ENCODE measurements at regions not wholly inside any gene's neighbourhood (a gene's known extent, or its start where the extent isn't known, plus 50 kb on each side); places are given as distances from the start of the nearest gene placed in this dataset.

- CTCF ChIA-PET (ENCODE audit: low intra/inter-chr PET ratio, low total read pairs): no interaction called here
- H3K79me2 ChIP-seq (ENCODE audit: insufficient read depth, low read length): no peaks in the 10 kb centered on the region
- H3K9ac ChIP-seq (ENCODE audit: insufficient read depth, low read depth, low read length): no peak overlapping the region
- no peak overlapping the region for H3K4me2 ChIP-seq (ENCODE audit: low read depth, low read length)
- H3K27me3 ChIP-seq (ENCODE audit: control insufficient read depth in 1 of 2, insufficient read depth in 2 of 2, low read length in 2 of 2): peaks cover 6 to 57% of the 10 kb centered on the region in 2 experiments
- no peak for DNase-seq (ENCODE audit: low spot score)
- FAIRE-seq: no peak
- POLR2A ChIA-PET: no interaction called here
- no peak overlapping the region for H2AFZ ChIP-seq (ENCODE audit: low read length)
- no peaks in the 10 kb centered on the region for H3K9me3 ChIP-seq (ENCODE audit: low read length)
- no peak for TF ChIP-seq ZBTB46 (CRISPR knock-in tag; IDR thresholded peaks at IDR 0.05; ENCODE audit: borderline replicate concordance)
- H3K27ac ChIP-seq (ENCODE audit: extremely low read length, insufficient read depth, low read length): no peak overlapping the region
- intact Hi-C loops (cut with micrococcal nuclease; ENCODE audit: unreplicated experiment): no loop called here
- no peak overlapping the region for H3K4me3 ChIP-seq (replicated peaks in 1 of 3; ENCODE audit: insufficient read depth in 1 of 3, low read depth in 2 of 3, low read length in 3 of 3)
- no peaks in the 10 kb centered on the region for H3K4me1 ChIP-seq (ENCODE audit: insufficient read depth, low read length)
- no peaks in the 10 kb centered on the region for H3K36me3 ChIP-seq (replicated peaks in 1 of 2; ENCODE audit: control insufficient read depth in 1 of 2, insufficient read depth in 2 of 2, low read length in 2 of 2)
- ATAC-seq: no peak
- in situ Hi-C loops (cut with HindIII; ENCODE audit: extremely low pct_ligation_motif_present, low pct_unique_long_range_greater_than_20kb): no loop called here
- no peaks in the 10 kb centered on the region; the same call in 1 of the 2 replicates for H4K20me1 ChIP-seq (ENCODE audit: insufficient read depth, low read length)
- no TSS peak for BruUV-seq (replicated peaks)
- WGBS (ENCODE audit: low lambda C conversion rate): 2% methylated on average over 6 of the region's 11 CpGs
These were observed 52.0 kb upstream of the SALL3 start for GRCh38 chr18:78927616-78928015.

- H3K27ac ChIP-seq (ENCODE audit: extremely low read length, insufficient read depth, low read length): no peak overlapping the region
- BruUV-seq (replicated peaks): no TSS peak
- WGBS (ENCODE audit: low lambda C conversion rate): 41% methylated on average over 13 of the region's 16 CpGs
- no peak overlapping the region for H3K4me3 ChIP-seq (replicated peaks in 1 of 3; ENCODE audit: insufficient read depth in 1 of 3, low read depth in 2 of 3, low read length in 3 of 3)
- FAIRE-seq (no peak), ATAC-seq (no peak), DNase-seq (ENCODE audit: low spot score) (no peak)
- no peaks in the 10 kb centered on the region for H3K9me3 ChIP-seq (ENCODE audit: low read length)
- intact Hi-C loops (cut with micrococcal nuclease; ENCODE audit: unreplicated experiment) (no loop called here), in situ Hi-C loops (cut with HindIII; ENCODE audit: extremely low pct_ligation_motif_present, low pct_unique_long_range_greater_than_20kb) (no loop called here)
- H4K20me1 ChIP-seq (ENCODE audit: insufficient read depth, low read length): no peaks in the 10 kb centered on the region
- CTCF ChIA-PET (ENCODE audit: low intra/inter-chr PET ratio, low total read pairs): no interaction called here
- no peaks in the 10 kb centered on the region for H3K4me1 ChIP-seq (ENCODE audit: insufficient read depth, low read length)
- peaks cover 6 to 57% of the 10 kb centered on the region in 2 experiments for H3K27me3 ChIP-seq (ENCODE audit: control insufficient read depth in 1 of 2, insufficient read depth in 2 of 2, low read length in 2 of 2)
- no peak overlapping the region for H2AFZ ChIP-seq (ENCODE audit: low read length)
- H3K79me2 ChIP-seq (ENCODE audit: insufficient read depth, low read length): no peaks in the 10 kb centered on the region
- no peak overlapping the region for H3K4me2 ChIP-seq (ENCODE audit: low read depth, low read length)
- POLR2A ChIA-PET: no interaction called here
- H3K9ac ChIP-seq (ENCODE audit: insufficient read depth, low read depth, low read length): no peak overlapping the region
- no peaks in the 10 kb centered on the region for H3K36me3 ChIP-seq (replicated peaks in 1 of 2; ENCODE audit: control insufficient read depth in 1 of 2, insufficient read depth in 2 of 2, low read length in 2 of 2)
- TF ChIP-seq SRSF1 (optimal IDR thresholded peaks at IDR 0.05; ENCODE audit: low read depth, low read length) (no peak), ZNF615 (CRISPR knock-in tag; IDR thresholded peaks at IDR 0.05; ENCODE audit: borderline replicate concordance) (no peak), ZNF446 (CRISPR knock-in tag; IDR thresholded peaks at IDR 0.05) (no peak), NR2F2 (IDR thresholded peaks at IDR 0.05; ENCODE audit: borderline replicate concordance, low read depth) (no peak), PHB2 (IDR thresholded peaks at IDR 0.05; ENCODE audit: partially characterized antibody) (no peak), MED8 (CRISPR knock-in tag; IDR thresholded peaks at IDR 0.05; ENCODE audit: insufficient replicate concordance) (no peak), ZNF768 (CRISPR knock-in tag; IDR thresholded peaks at IDR 0.05) (no peak), ZSCAN12 (CRISPR knock-in tag; IDR thresholded peaks at IDR 0.05) (no peak), ZNF547 (CRISPR knock-in tag; IDR thresholded peaks at IDR 0.05) (no peak), ZNF138 (CRISPR knock-in tag; IDR thresholded peaks at IDR 0.05; ENCODE audit: low read depth) (no peak), ATF7 (IDR thresholded peaks at IDR 0.05) (no peak), ATF7 (CRISPR knock-in tag; IDR thresholded peaks at IDR 0.05) (no peak), ZNF20 (CRISPR knock-in tag; IDR thresholded peaks at IDR 0.05) (no peak), TSC22D2 (CRISPR knock-in tag; IDR thresholded peaks at IDR 0.05; ENCODE audit: borderline replicate concordance) (no peak), MTF2 (CRISPR knock-in tag; IDR thresholded peaks at IDR 0.05; ENCODE audit: borderline replicate concordance) (no peak)
These were observed 51.5 kb upstream of the SALL3 start for GRCh38 chr18:78928076-78928475.

All from HepG2 (cell line).